GM19193 (cell line): ENCODE measurements at regions not wholly inside any gene's neighbourhood (a gene's known extent, or its start where the extent isn't known, plus 50 kb on each side); places are given as distances from the start of the nearest gene placed in this dataset.

Experiments
- POLR2A ChIP-seq: IDR thresholded peaks from 4 replicates; pipeline ENCODE4 v1.6.1; 2011; ENCODE audit not compliant: insufficient read depth, insufficient read length; ENCODE audit errors: extremely low read depth

DNA sequence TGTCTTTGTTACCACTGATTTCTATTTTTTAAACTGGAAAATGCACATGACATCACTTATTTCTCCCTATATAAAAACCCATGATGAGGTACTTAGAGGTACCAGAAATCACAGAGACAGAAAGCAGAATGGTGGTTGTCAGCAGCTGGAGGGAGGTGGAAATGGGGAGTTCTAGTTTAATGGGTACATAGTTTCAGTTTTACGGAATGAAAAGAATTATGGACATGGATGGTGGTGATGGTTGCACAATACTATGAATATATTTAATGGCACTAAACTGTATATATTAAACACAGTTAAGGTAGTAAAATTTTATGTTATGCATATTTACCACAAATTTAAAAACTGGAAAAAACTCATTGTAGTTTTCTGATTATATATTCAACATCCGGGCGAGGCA, 50.5 kb upstream of the CPEB4 start:
- no peak for TF ChIP-seq POLR2A
